SK-N-SH (cell line): ENCODE measurements at regions not wholly inside any gene's neighbourhood (a gene's known extent, or its start where the extent isn't known, plus 50 kb on each side); places are given as distances from the start of the nearest gene placed in this dataset.

ENCODE experiments used
- CTCF ChIA-PET: fragments of 300-600, 350-600 bp; formaldehyde crosslinking; extraction: SDS; loops from one replicate; lab custom pipeline; 2021; lab: Yijun Ruan, JAX
- POLR2A ChIA-PET: fragments of 350-600 bp; sonication (Branson Sonifier 250); formaldehyde crosslinking; extraction: SDS; loops from one replicate; lab custom pipeline; 2020; ENCODE audit warnings: antibody characterized with exemption, inconsistent platforms; lab: Yijun Ruan, JAX
- DNase-seq: peaks from one replicate; pipeline ENCODE4 v3.0.0; 2012
- H2AFZ ChIP-seq: fragments of 200-600 bp; sonication (generic); 2 replicates; pipeline ENCODE4 v1.8.1; 2016; ENCODE audit warnings: antibody characterized with exemption, mild to moderate bottlenecking, low read depth
- H3F3A ChIP-seq: fragments of 200-600 bp; sonication (generic); replicated peaks from 2 replicates; pipeline ENCODE3; 2016; ENCODE audit warnings: antibody characterized with exemption, mild to moderate bottlenecking; ENCODE audit not compliant: insufficient read depth
- H3K27ac ChIP-seq, 2 experiments: fragments of 200-500 bp in 1 of 2; fragments of 200-600 bp in 1 of 2; sonication (Bioruptor generic) in 1 of 2; sonication (generic), shearing (Covaris generic) in 1 of 2; 2 replicates each; pipeline versions ENCODE4 v1.5.1 to v1.6.1; 2014 to 2016; ENCODE audit warnings: low read depth in 2 of 2, inconsistent platforms in 1 of 2, low read length in 1 of 2, mild to moderate bottlenecking in 1 of 2, mixed read lengths in 1 of 2
- H3K27me3 ChIP-seq: fragments of 200-600 bp; sonication (generic), shearing (Covaris generic); 2 replicates; pipeline ENCODE4 v1.6.1; 2016; ENCODE audit warnings: mixed run types; ENCODE audit not compliant: insufficient read depth
- H3K36me3 ChIP-seq, 2 experiments: fragments of 200-500 bp in 1 of 2; fragments of 200-600 bp in 1 of 2; sonication (Bioruptor generic) in 1 of 2; sonication (generic) in 1 of 2; replicated peaks in 1 of 2; 2 replicates each; pipeline versions ENCODE3 to v1.5.1; 2014 to 2016; ENCODE audit warnings: low read length in 1 of 2, mild to moderate bottlenecking in 1 of 2; ENCODE audit not compliant: insufficient read depth in 2 of 2, control insufficient read depth in 1 of 2
- H3K4me1 ChIP-seq, 2 experiments: fragments of 200-500 bp in 1 of 2; fragments of 200-600 bp in 1 of 2; sonication (Bioruptor generic) in 1 of 2; sonication (generic), shearing (Covaris generic) in 1 of 2; 2 replicates each; pipeline versions ENCODE4 v1.5.1 to v1.6.1; 2014 to 2016; ENCODE audit warnings: low read depth in 1 of 2, low read length in 1 of 2, mixed run types in 1 of 2; ENCODE audit not compliant: insufficient read depth in 2 of 2, control insufficient read depth in 1 of 2
- H3K4me2 ChIP-seq: fragments of 200-600 bp; sonication (generic), shearing (Covaris generic); 2 replicates; pipeline ENCODE4 v1.6.1; 2017; ENCODE audit warnings: mixed run types
- H3K4me3 ChIP-seq, 2 experiments: fragments of 200-500 bp in 1 of 2; fragments of 200-600 bp in 1 of 2; sonication (Bioruptor generic) in 1 of 2; sonication (generic), shearing (Covaris generic) in 1 of 2; 2 replicates each; pipeline versions ENCODE4 v1.5.1 to v1.8.1; 2014 to 2016; ENCODE audit warnings: low read depth in 2 of 2, inconsistent platforms in 1 of 2, low read length in 1 of 2, mild to moderate bottlenecking in 1 of 2, mixed read lengths in 1 of 2, moderate library complexity in 1 of 2
- H3K79me2 ChIP-seq: fragments of 200-600 bp; sonication (generic); 2 replicates; pipeline ENCODE4 v1.8.1; 2017; ENCODE audit warnings: mild to moderate bottlenecking; ENCODE audit not compliant: insufficient read depth
- H3K9ac ChIP-seq: fragments of 200-600 bp; sonication (generic); 2 replicates; pipeline ENCODE4 v1.6.1; 2017; ENCODE audit warnings: mixed run types
- H3K9me2 ChIP-seq: fragments of 200-600 bp; sonication (generic); 2 replicates; pipeline ENCODE4 v1.6.1; 2017; ENCODE audit warnings: mixed run types
- H3K9me3 ChIP-seq: fragments of 200-600 bp; sonication (generic); 2 replicates; pipeline ENCODE4 v1.6.1; 2017; ENCODE audit warnings: mixed run types, mild to moderate bottlenecking, moderate library complexity
- H4K20me1 ChIP-seq: fragments of 200-600 bp; sonication (generic); 2 replicates; pipeline ENCODE4 v1.6.1; 2017; ENCODE audit warnings: mild to moderate bottlenecking, mixed run types; ENCODE audit not compliant: insufficient read depth
- CHD2 ChIP-seq: fragments of 150-350 bp; IDR thresholded peaks from 2 replicates; pipeline ENCODE4 v1.6.1; 2018; ENCODE audit warnings: low read length; ENCODE audit not compliant: partially characterized antibody
- EP300 ChIP-seq, 2 experiments: IDR thresholded peaks; 2 replicates each; pipeline versions ENCODE4 v1.4.0 to v1.6.1; 2012; ENCODE audit warnings: borderline replicate concordance in 1 of 2, low read depth in 1 of 2, low read length in 1 of 2
- EZH2phosphoT487 ChIP-seq: fragments of 200-600 bp; sonication (generic); IDR thresholded peaks from 2 replicates; pipeline ENCODE4 v1.6.1; 2017; ENCODE audit warnings: low read depth, mixed run types, mild to moderate bottlenecking, antibody characterized with exemption, moderate library complexity, borderline replicate concordance
- FOXJ3 ChIP-seq: sonication (generic); formaldehyde crosslinking; IDR thresholded peaks from 2 replicates; pipeline ENCODE4 v1.5.1; 2020; ENCODE audit warnings: mild to moderate bottlenecking, missing genetic modification reagents
- MEF2A ChIP-seq: IDR thresholded peaks from 2 replicates; pipeline ENCODE4 v1.4.0; 2012; ENCODE audit warnings: low read depth, borderline replicate concordance
- NFIC ChIP-seq: IDR thresholded peaks from 2 replicates; pipeline ENCODE4 v1.4.0; 2012; ENCODE audit warnings: borderline replicate concordance
- NRF1 ChIP-seq: IDR thresholded peaks from 2 replicates; pipeline ENCODE4 v1.6.1; 2012; ENCODE audit warnings: low read depth, mild to moderate bottlenecking, low read length
- PBX3 ChIP-seq: IDR thresholded peaks from 2 replicates; pipeline ENCODE4; 2012
- POLR2AphosphoS5 ChIP-seq: IDR thresholded peaks from 2 replicates; pipeline ENCODE4 v1.6.1; 2012; ENCODE audit warnings: low read depth, low read length
- RCOR1 ChIP-seq: fragments of 150-350 bp; IDR thresholded peaks from 2 replicates; pipeline ENCODE4 v1.6.1; 2017; ENCODE audit warnings: antibody characterized with exemption, low read length
- RFX5 ChIP-seq: IDR thresholded peaks from 2 replicates; pipeline ENCODE4 v1.6.1; 2012; ENCODE audit warnings: mild to moderate bottlenecking, improper control_type of control experiment, low read length
- RXRA ChIP-seq: IDR thresholded peaks from 2 replicates; pipeline ENCODE4 v1.4.0; 2012; ENCODE audit warnings: low read depth, mild to moderate bottlenecking, borderline replicate concordance
- TAF1 ChIP-seq: IDR thresholded peaks from 2 replicates; pipeline ENCODE4 v1.6.1; 2012; ENCODE audit warnings: low read depth, mild to moderate bottlenecking, low read length, moderate library complexity, borderline replicate concordance
- TCF12 ChIP-seq: IDR thresholded peaks from 2 replicates; pipeline ENCODE4 v1.4.0; 2012
- YY1 ChIP-seq: IDR thresholded peaks from 2 replicates; pipeline ENCODE4 v1.4.0; 2012; ENCODE audit warnings: low read depth, mild to moderate bottlenecking
- WGBS: methylation state at CpG from one replicate; pipeline ENCODE4 v1.1.6; 2017; ENCODE audit warnings: low lambda C conversion rate; 5-methylcytosine and 5-hydroxymethylcytosine counted together
- TF ChIP-seq, protein P1 (sequence below): IDR thresholded peaks from 2 replicates; pipeline ENCODE4 v1.4.0; 2012; ENCODE audit warnings: low read depth, borderline replicate concordance
- TF ChIP-seq, protein P2 (sequence below): IDR thresholded peaks from 2 replicates; pipeline ENCODE4 v1.4.0; 2012; ENCODE audit warnings: low read depth
- TF ChIP-seq, protein P3 (sequence below): fragments of 200-600 bp; sonication (generic); IDR thresholded peaks from 2 replicates; pipeline ENCODE4 v1.6.1; 2017; ENCODE audit warnings: antibody characterized with exemption, mild to moderate bottlenecking, moderate library complexity

DNA sequence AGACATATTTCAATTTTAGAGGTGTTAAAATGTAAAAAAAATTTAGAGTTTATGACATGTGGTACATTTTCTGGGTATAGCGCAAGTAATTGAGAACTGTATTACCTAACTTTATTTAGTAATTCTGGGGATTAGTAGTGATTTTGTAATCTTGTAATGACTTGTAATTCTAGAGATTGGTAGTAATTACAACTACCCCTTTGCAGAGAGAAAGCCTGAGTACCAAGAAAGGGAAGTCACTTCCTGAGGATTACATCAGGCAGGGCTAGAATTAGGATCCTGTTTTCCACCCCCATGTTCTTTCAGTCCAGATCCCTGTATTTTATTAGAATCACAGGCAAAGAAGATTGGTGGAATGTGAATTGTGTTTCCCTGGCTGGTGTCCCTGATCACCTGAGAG lies 274.9 kb downstream of the KCNRG start:
- H3F3A ChIP-seq, result no peaks in the 10 kb centered on the region
- H3K4me2 ChIP-seq, result no peak overlapping the region
- H3K79me2 ChIP-seq, result no peaks in the 10 kb centered on the region
- DNase-seq, result no peak
- no peaks in the 10 kb centered on the region for H3K36me3 ChIP-seq
- ChIA-PET POLR2A (no interaction called here), CTCF (interaction anchor here (0.7 kb wide), 1 partner anchor 779 kb away, joined by 3 read pairs; no protein-coding TSS in a partner anchor)
- no peak overlapping the region for H3K27ac ChIP-seq
- no peaks in the 10 kb centered on the region; a peak in 1 of 4 replicates for H3K4me1 ChIP-seq
- H3K27me3 ChIP-seq, result no peaks in the 10 kb centered on the region
- 96% methylated on average over 1 of the region's 1 CpG for WGBS
- no peaks in the 10 kb centered on the region for H3K9me2 ChIP-seq
- no peak overlapping the region for H2AFZ ChIP-seq
- TF ChIP-seq, protein P1, sequence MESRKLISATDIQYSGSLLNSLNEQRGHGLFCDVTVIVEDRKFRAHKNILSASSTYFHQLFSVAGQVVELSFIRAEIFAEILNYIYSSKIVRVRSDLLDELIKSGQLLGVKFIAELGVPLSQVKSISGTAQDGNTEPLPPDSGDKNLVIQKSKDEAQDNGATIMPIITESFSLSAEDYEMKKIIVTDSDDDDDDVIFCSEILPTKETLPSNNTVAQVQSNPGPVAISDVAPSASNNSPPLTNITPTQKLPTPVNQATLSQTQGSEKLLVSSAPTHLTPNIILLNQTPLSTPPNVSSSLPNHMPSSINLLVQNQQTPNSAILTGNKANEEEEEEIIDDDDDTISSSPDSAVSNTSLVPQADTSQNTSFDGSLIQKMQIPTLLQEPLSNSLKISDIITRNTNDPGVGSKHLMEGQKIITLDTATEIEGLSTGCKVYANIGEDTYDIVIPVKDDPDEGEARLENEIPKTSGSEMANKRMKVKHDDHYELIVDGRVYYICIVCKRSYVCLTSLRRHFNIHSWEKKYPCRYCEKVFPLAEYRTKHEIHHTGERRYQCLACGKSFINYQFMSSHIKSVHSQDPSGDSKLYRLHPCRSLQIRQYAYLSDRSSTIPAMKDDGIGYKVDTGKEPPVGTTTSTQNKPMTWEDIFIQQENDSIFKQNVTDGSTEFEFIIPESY, result no peak
- TF ChIP-seq TAF1, result no peak
- TF ChIP-seq, protein P2, sequence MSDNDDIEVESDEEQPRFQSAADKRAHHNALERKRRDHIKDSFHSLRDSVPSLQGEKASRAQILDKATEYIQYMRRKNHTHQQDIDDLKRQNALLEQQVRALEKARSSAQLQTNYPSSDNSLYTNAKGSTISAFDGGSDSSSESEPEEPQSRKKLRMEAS, result no peak
- TF ChIP-seq CHD2, result no peak
- TF ChIP-seq FOXJ3 (CRISPR knock-in tag), result no peak
- TF ChIP-seq RCOR1, result no peak
- no peak for TF ChIP-seq EP300 (IDR thresholded peaks at IDR 0.05; ENCODE audit: borderline replicate concordance in 1 of 2, low read depth in 1 of 2, low read length in 1 of 2)
- TF ChIP-seq EZH2phosphoT487, result no peak
- no peak for TF ChIP-seq POLR2AphosphoS5
- no peak for TF ChIP-seq MEF2A
- no peak for TF ChIP-seq YY1
- no peak for TF ChIP-seq NFIC
- no peak for TF ChIP-seq RXRA
- TF ChIP-seq RFX5, result no peak
- no peak for TF ChIP-seq TCF12
- TF ChIP-seq, protein P3, sequence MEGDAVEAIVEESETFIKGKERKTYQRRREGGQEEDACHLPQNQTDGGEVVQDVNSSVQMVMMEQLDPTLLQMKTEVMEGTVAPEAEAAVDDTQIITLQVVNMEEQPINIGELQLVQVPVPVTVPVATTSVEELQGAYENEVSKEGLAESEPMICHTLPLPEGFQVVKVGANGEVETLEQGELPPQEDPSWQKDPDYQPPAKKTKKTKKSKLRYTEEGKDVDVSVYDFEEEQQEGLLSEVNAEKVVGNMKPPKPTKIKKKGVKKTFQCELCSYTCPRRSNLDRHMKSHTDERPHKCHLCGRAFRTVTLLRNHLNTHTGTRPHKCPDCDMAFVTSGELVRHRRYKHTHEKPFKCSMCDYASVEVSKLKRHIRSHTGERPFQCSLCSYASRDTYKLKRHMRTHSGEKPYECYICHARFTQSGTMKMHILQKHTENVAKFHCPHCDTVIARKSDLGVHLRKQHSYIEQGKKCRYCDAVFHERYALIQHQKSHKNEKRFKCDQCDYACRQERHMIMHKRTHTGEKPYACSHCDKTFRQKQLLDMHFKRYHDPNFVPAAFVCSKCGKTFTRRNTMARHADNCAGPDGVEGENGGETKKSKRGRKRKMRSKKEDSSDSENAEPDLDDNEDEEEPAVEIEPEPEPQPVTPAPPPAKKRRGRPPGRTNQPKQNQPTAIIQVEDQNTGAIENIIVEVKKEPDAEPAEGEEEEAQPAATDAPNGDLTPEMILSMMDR, result no peak
- TF ChIP-seq PBX3, result no peak
- no peak for TF ChIP-seq NRF1
- no peaks in the 10 kb centered on the region for H4K20me1 ChIP-seq
- H3K9ac ChIP-seq, result no peak overlapping the region
- no peak overlapping the region for H3K4me3 ChIP-seq
- no peaks in the 10 kb centered on the region for H3K9me3 ChIP-seq
